Hematopoietic multipotent progenitor cell treated with erythropoietin and hydrocortisone succinate and interleukin-3 and kit ligand, for 6 days (in vitro differentiated cells): ENCODE measurements at regions not wholly inside any gene's neighbourhood (a gene's known extent, or its start where the extent isn't known, plus 50 kb on each side); places are given as distances from the start of the nearest gene placed in this dataset.

Source experiments
- DNase-seq: peaks from one replicate; pipeline ENCODE4 v3.0.0-alpha.2; 2015

GRCh38 chr12:71236133-71236660 lies 78.4 kb upstream of the TSPAN8 start:
- DNase-seq = peak; percentile 98

GRCh38 chr12:71233083-71233482 lies 75.3 kb upstream of the TSPAN8 start:
- no peak for DNase-seq

GRCh38 chr12:71230542-71230941 lies 72.7 kb upstream of the TSPAN8 start:
- DNase-seq = no peak

GRCh38 chr12:71223139-71223538 lies 65.3 kb upstream of the TSPAN8 start:
- no peak for DNase-seq

- DNase-seq = no peak
Observed at GRCh38 chr12:71222436-71222835, 64.6 kb upstream of the TSPAN8 start.

- no peak for DNase-seq
Observed at GRCh38 chr12:71220260-71220659, 62.5 kb upstream of the TSPAN8 start.

- no peak for DNase-seq
Observed at GRCh38 chr12:71219224-71219623, 61.4 kb upstream of the TSPAN8 start.

GRCh38 chr12:71218616-71219015 lies 60.8 kb upstream of the TSPAN8 start:
- no peak for DNase-seq

- peak; percentile 87 for DNase-seq
Observed at GRCh38 chr12:71216725-71217579, 59.2 kb upstream of the TSPAN8 start.

- DNase-seq = no peak
Observed at GRCh38 chr12:71214511-71215285, 56.9 kb upstream of the TSPAN8 start.

- no peak for DNase-seq
Observed at GRCh38 chr12:71208053-71208685, 50.4 kb upstream of the TSPAN8 start.
